Hepatocyte (in vitro differentiated cells): ENCODE measurements at regions not wholly inside any gene's neighbourhood (a gene's known extent, or its start where the extent isn't known, plus 50 kb on each side); places are given as distances from the start of the nearest gene placed in this dataset.

Experiments
- DNase-seq: peaks from one replicate; pipeline ENCODE4 v3.0.0-alpha.2; 2016; ENCODE audit warnings: low spot score
- H2AFZ ChIP-seq: fragments of 200-600 bp; sonication (generic); 2 replicates; pipeline ENCODE4 v1.6.0; 2016; ENCODE audit warnings: antibody characterized with exemption, mild to moderate bottlenecking
- H3K27ac ChIP-seq: fragments of 200-600 bp; sonication (generic); 2 replicates; pipeline ENCODE4 v1.5.1; 2016; ENCODE audit warnings: mild to moderate bottlenecking
- H3K27me3 ChIP-seq: fragments of 200-600 bp; sonication (generic); 2 replicates; pipeline ENCODE4 v1.6.1; 2016
- H3K36me3 ChIP-seq: fragments of 200-600 bp; sonication (generic); replicated peaks from 2 replicates; pipeline ENCODE4 v1.5.1; 2016; ENCODE audit warnings: low read depth; ENCODE audit not compliant: insufficient read depth
- H3K4me1 ChIP-seq: fragments of 200-600 bp; sonication (generic); 2 replicates; pipeline ENCODE4 v1.5.1; 2016; ENCODE audit warnings: mild to moderate bottlenecking, moderate library complexity; ENCODE audit not compliant: insufficient read depth
- H3K4me2 ChIP-seq: fragments of 200-600 bp; sonication (generic); 2 replicates; pipeline ENCODE4 v1.6.0; 2016
- H3K4me3 ChIP-seq: fragments of 200-600 bp; sonication (generic); 2 replicates; pipeline ENCODE4 v1.5.1; 2016; ENCODE audit warnings: mild to moderate bottlenecking
- H3K79me2 ChIP-seq: fragments of 200-600 bp; sonication (generic); 2 replicates; pipeline ENCODE4 v1.6.0; 2017; ENCODE audit warnings: mild to moderate bottlenecking
- H3K9me2 ChIP-seq: fragments of 200-600 bp; sonication (generic); replicated peaks from 2 replicates; pipeline ENCODE4 v1.6.0; 2017; ENCODE audit warnings: mild to moderate bottlenecking; ENCODE audit not compliant: insufficient read depth
- H3K9me3 ChIP-seq: fragments of 200-600 bp; sonication (generic); 2 replicates; pipeline ENCODE4 v1.5.1; 2016; ENCODE audit warnings: low read depth, mild to moderate bottlenecking
- H4K20me1 ChIP-seq: fragments of 200-600 bp; sonication (generic); 2 replicates; pipeline ENCODE4 v1.6.0; 2016; ENCODE audit warnings: mild to moderate bottlenecking; ENCODE audit not compliant: insufficient read depth, poor library complexity, severe bottlenecking
- CTCF ChIP-seq: fragments of 200-600 bp; sonication (generic); IDR thresholded peaks from 2 replicates; pipeline ENCODE4 v1.5.1; 2016; ENCODE audit warnings: antibody characterized with exemption, mild to moderate bottlenecking; ENCODE audit not compliant: poor library complexity
- EZH2 ChIP-seq: fragments of 200-600 bp; sonication (generic); IDR thresholded peaks from 2 replicates; pipeline ENCODE4 v1.6.1; 2016; ENCODE audit warnings: antibody characterized with exemption, mild to moderate bottlenecking, borderline replicate concordance
- EZH2phosphoT487 ChIP-seq: fragments of 200-600 bp; sonication (generic); IDR thresholded peaks from one replicate; pipeline ENCODE4 v1.6.1; 2018; ENCODE audit warnings: antibody characterized with exemption, mild to moderate bottlenecking, low read depth, moderate library complexity; ENCODE audit not compliant: unreplicated experiment, severe bottlenecking
- WGBS: methylation state at CpG from one replicate; pipeline ENCODE4 v1.1.6; 2016; ENCODE audit warnings: low lambda C conversion rate; ENCODE audit errors: missing lambda C conversion rate; 5-methylcytosine and 5-hydroxymethylcytosine counted together

- Histone ChIP-seq H2AFZ (no peak overlapping the region), H3K36me3 (no peaks in the 10 kb centered on the region), H3K79me2 (no peaks in the 10 kb centered on the region), H3K4me3 (no peak overlapping the region), H3K4me1 (no peaks in the 10 kb centered on the region), H4K20me1 (no peaks in the 10 kb centered on the region), H3K4me2 (no peak overlapping the region), H3K9me2 (no peaks in the 10 kb centered on the region), H3K9me3 (no peaks in the 10 kb centered on the region), H3K27me3 (no peaks in the 10 kb centered on the region), H3K27ac (no peak overlapping the region)
- TF ChIP-seq CTCF (no peak), EZH2phosphoT487 (no peak), EZH2 (no peak)
- DNase-seq: no peak
- 89% methylated on average over 11 of the region's 11 CpGs for WGBS
Observed at GRCh38 chr7:46168671-46169383, 247.8 kb upstream of the IGFBP3 start.

GRCh38 chr7:46168231-46168630 lies 247.2 kb upstream of the IGFBP3 start:
- Histone ChIP-seq H3K9me2 (no peaks in the 10 kb centered on the region), H3K4me3 (no peak overlapping the region), H3K27me3 (no peaks in the 10 kb centered on the region), H3K27ac (no peak overlapping the region), H4K20me1 (no peaks in the 10 kb centered on the region), H3K79me2 (no peaks in the 10 kb centered on the region), H2AFZ (no peak overlapping the region), H3K36me3 (no peaks in the 10 kb centered on the region), H3K4me1 (no peaks in the 10 kb centered on the region), H3K4me2 (no peak overlapping the region), H3K9me3 (no peaks in the 10 kb centered on the region)
- WGBS: 96% methylated on average over 5 of the region's 5 CpGs
- no peak for TF ChIP-seq EZH2phosphoT487
- no peak for TF ChIP-seq CTCF
- no peak for TF ChIP-seq EZH2
- no peak for DNase-seq

GRCh38 chr7:46165276-46165675 lies 244.2 kb upstream of the IGFBP3 start:
- H3K4me1 ChIP-seq: no peaks in the 10 kb centered on the region
- H4K20me1 ChIP-seq: no peaks in the 10 kb centered on the region
- DNase-seq: no peak
- no peak overlapping the region for H2AFZ ChIP-seq
- 96% methylated on average over 1 of the region's 1 CpG for WGBS
- H3K4me2 ChIP-seq: no peak overlapping the region
- TF ChIP-seq EZH2: no peak
- no peak for TF ChIP-seq EZH2phosphoT487
- TF ChIP-seq CTCF: no peak
- H3K36me3 ChIP-seq: no peaks in the 10 kb centered on the region
- H3K27me3 ChIP-seq: no peaks in the 10 kb centered on the region
- no peaks in the 10 kb centered on the region for H3K9me2 ChIP-seq
- H3K79me2 ChIP-seq: no peaks in the 10 kb centered on the region
- H3K9me3 ChIP-seq: no peaks in the 10 kb centered on the region
- no peak overlapping the region for H3K27ac ChIP-seq
- no peak overlapping the region for H3K4me3 ChIP-seq
